ENCODE measurements at regions not wholly inside any gene's neighbourhood (a gene's known extent, or its start where the extent isn't known, plus 50 kb on each side); places are given as distances from the start of the nearest gene placed in this dataset.

DNA sequence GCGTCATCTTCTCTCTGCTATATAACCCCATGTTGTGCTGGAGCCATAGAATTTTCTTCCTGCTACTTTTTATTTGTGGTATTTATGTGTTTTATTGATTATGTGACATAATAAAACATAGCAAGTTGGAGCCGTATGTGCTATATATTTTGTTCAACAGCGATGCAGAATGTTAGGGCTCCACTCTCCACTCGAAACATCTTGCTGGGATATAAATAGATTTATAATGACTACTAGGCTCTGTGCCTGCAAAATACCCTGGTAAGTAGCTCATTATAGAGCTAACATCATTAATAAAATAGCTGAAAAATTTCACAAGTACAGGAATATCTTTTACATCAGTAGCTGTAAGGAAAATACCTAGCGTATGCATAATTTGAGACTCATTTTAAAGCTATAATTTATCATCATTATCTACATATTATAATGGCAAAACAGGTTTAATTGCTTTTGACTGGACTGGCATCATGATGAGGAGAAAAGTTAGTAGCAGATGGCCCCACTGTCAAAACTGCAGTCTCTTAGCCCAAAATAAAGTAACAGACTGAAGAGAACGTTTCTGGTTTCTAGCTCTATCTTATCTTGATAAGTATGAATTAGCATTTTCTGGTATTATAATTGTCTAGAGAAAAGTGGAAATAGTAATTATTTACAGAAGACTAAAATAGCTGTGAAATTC is 263.0 kb downstream of the NEDD1 start (continued):
- TF ChIP-seq, protein P1, sequence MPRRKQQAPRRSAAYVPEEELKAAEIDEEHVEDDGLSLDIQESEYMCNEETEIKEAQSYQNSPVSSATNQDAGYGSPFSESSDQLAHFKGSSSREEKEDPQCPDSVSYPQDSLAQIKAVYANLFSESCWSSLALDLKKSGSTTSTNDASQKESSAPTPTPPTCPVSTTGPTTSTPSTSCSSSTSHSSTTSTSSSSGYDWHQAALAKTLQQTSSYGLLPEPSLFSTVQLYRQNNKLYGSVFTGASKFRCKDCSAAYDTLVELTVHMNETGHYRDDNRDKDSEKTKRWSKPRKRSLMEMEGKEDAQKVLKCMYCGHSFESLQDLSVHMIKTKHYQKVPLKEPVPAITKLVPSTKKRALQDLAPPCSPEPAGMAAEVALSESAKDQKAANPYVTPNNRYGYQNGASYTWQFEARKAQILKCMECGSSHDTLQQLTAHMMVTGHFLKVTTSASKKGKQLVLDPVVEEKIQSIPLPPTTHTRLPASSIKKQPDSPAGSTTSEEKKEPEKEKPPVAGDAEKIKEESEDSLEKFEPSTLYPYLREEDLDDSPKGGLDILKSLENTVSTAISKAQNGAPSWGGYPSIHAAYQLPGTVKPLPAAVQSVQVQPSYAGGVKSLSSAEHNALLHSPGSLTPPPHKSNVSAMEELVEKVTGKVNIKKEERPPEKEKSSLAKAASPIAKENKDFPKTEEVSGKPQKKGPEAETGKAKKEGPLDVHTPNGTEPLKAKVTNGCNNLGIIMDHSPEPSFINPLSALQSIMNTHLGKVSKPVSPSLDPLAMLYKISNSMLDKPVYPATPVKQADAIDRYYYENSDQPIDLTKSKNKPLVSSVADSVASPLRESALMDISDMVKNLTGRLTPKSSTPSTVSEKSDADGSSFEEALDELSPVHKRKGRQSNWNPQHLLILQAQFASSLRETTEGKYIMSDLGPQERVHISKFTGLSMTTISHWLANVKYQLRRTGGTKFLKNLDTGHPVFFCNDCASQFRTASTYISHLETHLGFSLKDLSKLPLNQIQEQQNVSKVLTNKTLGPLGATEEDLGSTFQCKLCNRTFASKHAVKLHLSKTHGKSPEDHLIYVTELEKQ (tag by site-specific recombination; IDR thresholded peaks at IDR 0.05; ENCODE audit: borderline replicate concordance) = no peak
- no peak for TF ChIP-seq ZNF561 (tag by site-specific recombination; IDR thresholded peaks at IDR 0.05; ENCODE audit: borderline replicate concordance)

DNA sequence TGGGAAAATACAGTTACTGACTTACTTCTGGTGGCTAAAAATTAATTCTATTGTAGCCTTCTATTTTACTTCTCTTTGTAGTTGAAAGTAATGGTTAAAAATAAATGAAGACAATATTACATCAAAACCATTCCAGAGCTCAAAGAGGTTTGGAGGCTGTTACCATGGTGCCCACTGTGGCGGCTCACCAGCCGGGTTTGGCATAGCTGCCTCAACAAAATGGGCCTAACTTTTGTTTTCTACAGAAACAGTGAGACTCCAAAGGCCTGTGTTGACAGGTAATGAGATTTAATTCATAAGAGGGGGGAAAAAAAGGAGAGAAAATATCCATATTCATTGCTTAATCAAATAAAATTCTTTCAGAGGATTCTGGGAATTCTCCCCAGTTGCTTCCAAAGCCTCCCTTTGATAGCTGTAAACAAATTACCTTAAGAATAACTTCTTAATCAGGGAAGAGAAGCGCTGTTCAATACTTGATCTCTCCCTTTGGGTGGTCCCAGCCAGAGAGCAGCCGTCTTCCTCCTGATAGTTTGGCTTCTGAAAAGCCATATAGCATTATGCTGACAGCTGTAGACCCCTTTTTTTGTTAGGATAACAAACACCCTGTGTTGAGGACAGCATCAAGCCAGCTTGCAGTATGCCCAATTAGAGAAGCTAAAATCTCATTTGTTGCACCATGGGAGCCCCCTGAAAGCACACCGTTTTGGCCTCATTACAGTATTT is 266.8 kb downstream of the NEDD1 start:
- ChIA-PET POLR2A (no interaction called here), CTCF (interaction anchor here (0.7 kb wide), 1 partner anchor 26 kb away, joined by 3 read pairs; no protein-coding TSS in a partner anchor)
- no peak for TF ChIP-seq ZNF157 (tag by site-specific recombination; IDR thresholded peaks at IDR 0.05)
- TF ChIP-seq ZNF2 (tag by site-specific recombination; IDR thresholded peaks at IDR 0.05) = no peak
- TF ChIP-seq BCL11A (tag by site-specific recombination; IDR thresholded peaks at IDR 0.05; ENCODE audit: low read depth) = no peak
- Histone ChIP-seq H3K36me3 (ENCODE audit: control insufficient read depth in 2 of 2, insufficient read depth in 1 of 2, low read length in 2 of 2) (no peaks in the 10 kb centered on the region), H3K4me1 (ENCODE audit: control insufficient read depth, insufficient read depth, low read length) (no peaks in the 10 kb centered on the region), H3K4me3 (ENCODE audit: low read depth, low read length) (no peak overlapping the region), H3K27ac (ENCODE audit: extremely low read depth, low read depth, low read length) (no peak overlapping the region), H3K9me3 (ENCODE audit: control insufficient read depth, insufficient read depth, low read depth, low read length) (no peaks in the 10 kb centered on the region)

DNA sequence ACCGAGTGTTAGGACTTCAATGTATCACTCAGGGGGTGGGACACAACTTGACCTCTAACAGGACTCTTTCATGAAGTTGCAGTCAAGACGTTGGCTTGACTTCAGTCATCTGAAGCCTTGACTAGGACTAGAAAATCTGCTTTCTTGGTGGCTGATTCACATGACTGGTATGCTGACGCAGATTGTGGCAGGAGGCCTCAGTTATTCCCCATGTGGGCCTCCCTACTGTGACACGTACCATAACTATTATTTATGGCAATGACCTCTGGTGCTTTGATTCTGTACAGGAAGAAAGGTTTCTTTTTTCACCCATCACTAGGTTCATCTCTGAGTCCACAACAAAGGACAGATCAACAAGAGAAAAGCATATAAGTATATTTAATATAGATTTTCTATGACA is 270.4 kb downstream of the NEDD1 start:
- no peaks in the 10 kb centered on the region for H3K36me3 ChIP-seq (ENCODE audit: control insufficient read depth in 2 of 2, insufficient read depth in 1 of 2, low read length in 2 of 2)
- H3K9me3 ChIP-seq (ENCODE audit: control insufficient read depth, insufficient read depth, low read depth, low read length) = no peaks in the 10 kb centered on the region
- ChIA-PET POLR2A (no interaction called here), CTCF (no interaction called here)
- H3K4me1 ChIP-seq (ENCODE audit: control insufficient read depth, insufficient read depth, low read length) = no peaks in the 10 kb centered on the region
- no peak overlapping the region for H3K27ac ChIP-seq (ENCODE audit: extremely low read depth, low read depth, low read length)
- no peak overlapping the region for H3K4me3 ChIP-seq (ENCODE audit: low read depth, low read length)
- TF ChIP-seq, protein P2, sequence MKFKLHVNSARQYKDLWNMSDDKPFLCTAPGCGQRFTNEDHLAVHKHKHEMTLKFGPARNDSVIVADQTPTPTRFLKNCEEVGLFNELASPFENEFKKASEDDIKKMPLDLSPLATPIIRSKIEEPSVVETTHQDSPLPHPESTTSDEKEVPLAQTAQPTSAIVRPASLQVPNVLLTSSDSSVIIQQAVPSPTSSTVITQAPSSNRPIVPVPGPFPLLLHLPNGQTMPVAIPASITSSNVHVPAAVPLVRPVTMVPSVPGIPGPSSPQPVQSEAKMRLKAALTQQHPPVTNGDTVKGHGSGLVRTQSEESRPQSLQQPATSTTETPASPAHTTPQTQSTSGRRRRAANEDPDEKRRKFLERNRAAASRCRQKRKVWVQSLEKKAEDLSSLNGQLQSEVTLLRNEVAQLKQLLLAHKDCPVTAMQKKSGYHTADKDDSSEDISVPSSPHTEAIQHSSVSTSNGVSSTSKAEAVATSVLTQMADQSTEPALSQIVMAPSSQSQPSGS (tag by site-specific recombination; IDR thresholded peaks at IDR 0.05; ENCODE audit: low read depth) = no peak
- TF ChIP-seq ZEB2 (tag by site-specific recombination; IDR thresholded peaks at IDR 0.05) (no peak), ZNF214 (tag by site-specific recombination; IDR thresholded peaks at IDR 0.05; ENCODE audit: borderline replicate concordance) (no peak), ZNF658 (tag by site-specific recombination; IDR thresholded peaks at IDR 0.05) (no peak), ZNF530 (tag by site-specific recombination; IDR thresholded peaks at IDR 0.05; ENCODE audit: low read depth) (no peak), ZNF664 (tag by site-specific recombination; IDR thresholded peaks at IDR 0.05) (no peak), GLIS2 (tag by site-specific recombination; IDR thresholded peaks at IDR 0.05) (no peak), ZNF341 (tag by site-specific recombination; IDR thresholded peaks at IDR 0.05; ENCODE audit: low read depth) (no peak), ZNF266 (tag by site-specific recombination; IDR thresholded peaks at IDR 0.05; ENCODE audit: low read depth) (no peak), ZFHX2 (tag by site-specific recombination; conservative IDR thresholded peaks at IDR 0.05) (no peak)
- TF ChIP-seq, protein P1 (tag by site-specific recombination; IDR thresholded peaks at IDR 0.05; ENCODE audit: borderline replicate concordance) = no peak
- TF ChIP-seq, protein P3, sequence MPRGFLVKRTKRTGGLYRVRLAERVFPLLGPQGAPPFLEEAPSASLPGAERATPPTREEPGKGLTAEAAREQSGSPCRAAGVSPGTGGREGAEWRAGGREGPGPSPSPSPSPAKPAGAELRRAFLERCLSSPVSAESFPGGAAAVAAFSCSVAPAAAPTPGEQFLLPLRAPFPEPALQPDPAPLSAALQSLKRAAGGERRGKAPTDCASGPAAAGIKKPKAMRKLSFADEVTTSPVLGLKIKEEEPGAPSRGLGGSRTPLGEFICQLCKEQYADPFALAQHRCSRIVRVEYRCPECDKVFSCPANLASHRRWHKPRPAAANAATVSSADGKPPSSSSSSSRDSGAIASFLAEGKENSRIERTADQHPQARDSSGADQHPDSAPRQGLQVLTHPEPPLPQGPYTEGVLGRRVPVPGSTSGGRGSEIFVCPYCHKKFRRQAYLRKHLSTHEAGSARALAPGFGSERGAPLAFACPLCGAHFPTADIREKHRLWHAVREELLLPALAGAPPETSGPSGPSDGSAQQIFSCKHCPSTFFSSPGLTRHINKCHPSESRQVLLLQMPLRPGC (tag by site-specific recombination; IDR thresholded peaks at IDR 0.05) = no peak
- TF ChIP-seq, protein P4, sequence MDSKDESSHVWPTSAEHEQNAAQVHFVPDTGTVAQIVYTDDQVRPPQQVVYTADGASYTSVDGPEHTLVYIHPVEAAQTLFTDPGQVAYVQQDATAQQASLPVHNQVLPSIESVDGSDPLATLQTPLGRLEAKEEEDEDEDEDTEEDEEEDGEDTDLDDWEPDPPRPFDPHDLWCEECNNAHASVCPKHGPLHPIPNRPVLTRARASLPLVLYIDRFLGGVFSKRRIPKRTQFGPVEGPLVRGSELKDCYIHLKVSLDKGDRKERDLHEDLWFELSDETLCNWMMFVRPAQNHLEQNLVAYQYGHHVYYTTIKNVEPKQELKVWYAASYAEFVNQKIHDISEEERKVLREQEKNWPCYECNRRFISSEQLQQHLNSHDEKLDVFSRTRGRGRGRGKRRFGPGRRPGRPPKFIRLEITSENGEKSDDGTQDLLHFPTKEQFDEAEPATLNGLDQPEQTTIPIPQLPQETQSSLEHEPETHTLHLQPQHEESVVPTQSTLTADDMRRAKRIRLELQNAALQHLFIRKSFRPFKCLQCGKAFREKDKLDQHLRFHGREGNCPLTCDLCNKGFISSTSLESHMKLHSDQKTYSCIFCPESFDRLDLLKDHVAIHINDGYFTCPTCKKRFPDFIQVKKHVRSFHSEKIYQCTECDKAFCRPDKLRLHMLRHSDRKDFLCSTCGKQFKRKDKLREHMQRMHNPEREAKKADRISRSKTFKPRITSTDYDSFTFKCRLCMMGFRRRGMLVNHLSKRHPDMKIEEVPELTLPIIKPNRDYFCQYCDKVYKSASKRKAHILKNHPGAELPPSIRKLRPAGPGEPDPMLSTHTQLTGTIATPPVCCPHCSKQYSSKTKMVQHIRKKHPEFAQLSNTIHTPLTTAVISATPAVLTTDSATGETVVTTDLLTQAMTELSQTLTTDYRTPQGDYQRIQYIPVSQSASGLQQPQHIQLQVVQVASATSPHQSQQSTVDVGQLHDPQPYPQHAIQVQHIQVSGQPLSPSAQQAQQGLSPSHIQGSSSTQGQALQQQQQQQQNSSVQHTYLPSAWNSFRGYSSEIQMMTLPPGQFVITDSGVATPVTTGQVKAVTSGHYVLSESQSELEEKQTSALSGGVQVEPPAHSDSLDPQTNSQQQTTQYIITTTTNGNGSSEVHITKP (tag by site-specific recombination; IDR thresholded peaks at IDR 0.05) = no peak
